Vagina (tissue), 2 donors: ENCODE measurements at regions not wholly inside any gene's neighbourhood (a gene's known extent, or its start where the extent isn't known, plus 50 kb on each side); places are given as distances from the start of the nearest gene placed in this dataset.

Experiments used
- POLR2A ChIP-seq, 2 donors: fragments of 450-650 bp; IDR thresholded peaks; one replicate each; pipeline ENCODE4 v1.6.1; 2017; ENCODE audit warnings: antibody characterized with exemption in 2 of 2, mild to moderate bottlenecking in 2 of 2, moderate library complexity in 2 of 2
- POLR2AphosphoS5 ChIP-seq, 2 donors: sonication (generic); formaldehyde crosslinking; IDR thresholded peaks; one replicate each; pipeline ENCODE4 v1.9.0; 2017; ENCODE audit warnings: antibody characterized with exemption in 2 of 2, mild to moderate bottlenecking in 2 of 2, low read depth in 1 of 2; ENCODE audit not compliant: insufficient read depth in 1 of 2

- no peak for TF ChIP-seq POLR2A (IDR thresholded peaks at IDR 0.05)
- TF ChIP-seq POLR2AphosphoS5 (IDR thresholded peaks at IDR 0.05; ENCODE audit: insufficient read depth in 1 of 2, low read depth in 1 of 2), result no peak
These were observed 71.8 kb upstream of the ECE1 start for GRCh38 chr1:21362096-21362495.
